ENCODE measurements at regions not wholly inside any gene's neighbourhood (a gene's known extent, or its start where the extent isn't known, plus 50 kb on each side); places are given as distances from the start of the nearest gene placed in this dataset.
A peak's percentile ranks its signal among the peaks of the same experiment; 100 is the strongest.

- no peak overlapping the region for H3K4me3 ChIP-seq (ENCODE audit: control insufficient read depth, low read depth, low read length)
Observed at GRCh38 chr3:99365979-99366378, 272.4 kb upstream of the COL8A1 start.

GRCh38 chr3:99365396-99365795, 273.0 kb upstream of the COL8A1 start:
- no peak overlapping the region for H3K4me3 ChIP-seq (ENCODE audit: control insufficient read depth, low read depth, low read length)
- no peak for DNase-seq (ENCODE audit: low read depth)
- no peak for TF ChIP-seq CTCF (IDR thresholded peaks at IDR 0.05; ENCODE audit: control insufficient read depth, insufficient read depth, low read depth, low read length, missing control alignments)

More at GRCh38 chr3:99365979-99366378, 272.4 kb upstream of the COL8A1 start:
- no peak for TF ChIP-seq CTCF (IDR thresholded peaks at IDR 0.05; ENCODE audit: control insufficient read depth, insufficient read depth, low read depth, low read length, missing control alignments)
- DNase-seq (ENCODE audit: low read depth): no peak

GRCh38 chr3:99357131-99357530, 281.3 kb upstream of the COL8A1 start:
- no peak overlapping the region for H3K4me3 ChIP-seq (ENCODE audit: control insufficient read depth, low read depth, low read length)
- DNase-seq (ENCODE audit: low read depth): no peak
- TF ChIP-seq CTCF (IDR thresholded peaks at IDR 0.05; ENCODE audit: control insufficient read depth, insufficient read depth, low read depth, low read length, missing control alignments): no peak

- no peak for TF ChIP-seq CTCF (IDR thresholded peaks at IDR 0.05; ENCODE audit: control insufficient read depth, insufficient read depth, low read depth, low read length, missing control alignments)
- no peak overlapping the region for H3K4me3 ChIP-seq (ENCODE audit: control insufficient read depth, low read depth, low read length)
- DNase-seq (ENCODE audit: low read depth): no peak
Observed at GRCh38 chr3:99356696-99357095, 281.7 kb upstream of the COL8A1 start.

GRCh38 chr3:99355465-99355864, 282.9 kb upstream of the COL8A1 start:
- no peak for DNase-seq (ENCODE audit: low read depth)
- no peak overlapping the region for H3K4me3 ChIP-seq (ENCODE audit: control insufficient read depth, low read depth, low read length)
- no peak for TF ChIP-seq CTCF (IDR thresholded peaks at IDR 0.05; ENCODE audit: control insufficient read depth, insufficient read depth, low read depth, low read length, missing control alignments)

GRCh38 chr3:99352811-99353210, 285.6 kb upstream of the COL8A1 start:
- no peak for TF ChIP-seq CTCF (IDR thresholded peaks at IDR 0.05; ENCODE audit: control insufficient read depth, insufficient read depth, low read depth, low read length, missing control alignments)
- no peak overlapping the region for H3K4me3 ChIP-seq (ENCODE audit: control insufficient read depth, low read depth, low read length)
- DNase-seq (ENCODE audit: low read depth): no peak

GRCh38 chr3:99351122-99351521, 287.3 kb upstream of the COL8A1 start:
- DNase-seq (ENCODE audit: low read depth): peak; percentile 31
- no peak for TF ChIP-seq CTCF (IDR thresholded peaks at IDR 0.05; ENCODE audit: control insufficient read depth, insufficient read depth, low read depth, low read length, missing control alignments)
- H3K4me3 ChIP-seq (ENCODE audit: control insufficient read depth, low read depth, low read length): no peak overlapping the region

All from AG09309 (cell line).